ENCODE measurements at regions not wholly inside any gene's neighbourhood (a gene's known extent, or its start where the extent isn't known, plus 50 kb on each side); places are given as distances from the start of the nearest gene placed in this dataset.
"Not testable (repeated sequence)": the region's sequence is repeated elsewhere in the genome, so short reads cannot be mapped to it uniquely, and the experiment has no call there.

GRCh38 chr6:4414078-4414477 is 278.7 kb upstream of the ECI2 start:
- DNase-seq (ENCODE audit: low spot score in 2 of 2); H3K9me3 Mint-ChIP-seq; ATAC-seq; H3K27ac Mint-ChIP-seq; H3K4me3 Mint-ChIP-seq; H3K36me3 Mint-ChIP-seq; H3K4me1 Mint-ChIP-seq: not testable (repeated sequence)

GRCh38 chr6:4413073-4413472 is 277.7 kb upstream of the ECI2 start:
- no peaks in the 10 kb centered on the region for H3K4me1 Mint-ChIP-seq

GRCh38 chr6:4412488-4412887 is 277.1 kb upstream of the ECI2 start:
- Mint-ChIP-seq H3K9me3 (peaks cover 9% of the 10 kb centered on the region), H3K4me1 (no peaks in the 10 kb centered on the region), H3K4me3 (no peak overlapping the region), H3K27ac (no peak overlapping the region), H3K36me3 (no peaks in the 10 kb centered on the region)
- DNase-seq (ENCODE audit: low spot score in 2 of 2), result no peak
- no peak for ATAC-seq

More at GRCh38 chr6:4413073-4413472, 277.7 kb upstream of the ECI2 start:
- H3K4me3 Mint-ChIP-seq, result no peak overlapping the region
- no peaks in the 10 kb centered on the region for H3K36me3 Mint-ChIP-seq
- H3K27ac Mint-ChIP-seq, result no peak overlapping the region
- DNase-seq (ENCODE audit: low spot score in 2 of 2), result no peak
- peaks cover 6% of the 10 kb centered on the region for H3K9me3 Mint-ChIP-seq
- ATAC-seq, result no peak

- DNase-seq (ENCODE audit: low spot score in 2 of 2), result no peak
- H3K4me3 Mint-ChIP-seq, result no peak overlapping the region
- no peak overlapping the region for H3K27ac Mint-ChIP-seq
- ATAC-seq, result no peak
- peaks cover 9% of the 10 kb centered on the region for H3K9me3 Mint-ChIP-seq
- H3K4me1 Mint-ChIP-seq, result no peaks in the 10 kb centered on the region
- H3K36me3 Mint-ChIP-seq, result no peaks in the 10 kb centered on the region
These were observed 276.7 kb upstream of the ECI2 start for GRCh38 chr6:4412077-4412476.

GRCh38 chr6:4407710-4408109 is 272.3 kb upstream of the ECI2 start:
- H3K4me3 Mint-ChIP-seq; H3K27ac Mint-ChIP-seq; DNase-seq (ENCODE audit: low spot score in 2 of 2); H3K9me3 Mint-ChIP-seq; H3K36me3 Mint-ChIP-seq; H3K4me1 Mint-ChIP-seq; ATAC-seq: not testable (repeated sequence)

GRCh38 chr6:4405621-4406212 is 270.3 kb upstream of the ECI2 start:
- ATAC-seq, result no peak
- H3K4me3 Mint-ChIP-seq, result no peak overlapping the region
- no peak overlapping the region for H3K27ac Mint-ChIP-seq
- H3K4me1 Mint-ChIP-seq, result no peaks in the 10 kb centered on the region
- peaks cover 9% of the 10 kb centered on the region for H3K9me3 Mint-ChIP-seq
- DNase-seq (ENCODE audit: low spot score in 2 of 2), result no peak
- H3K36me3 Mint-ChIP-seq, result no peaks in the 10 kb centered on the region

GRCh38 chr6:4404415-4404814 is 269.0 kb upstream of the ECI2 start:
- Mint-ChIP-seq H3K27ac (no peak overlapping the region), H3K36me3 (no peaks in the 10 kb centered on the region), H3K4me3 (no peak overlapping the region), H3K9me3 (peaks cover 9% of the 10 kb centered on the region), H3K4me1 (no peaks in the 10 kb centered on the region)
- ATAC-seq (no peak), DNase-seq (ENCODE audit: low spot score in 2 of 2) (no peak)

- no peaks in the 10 kb centered on the region for H3K36me3 Mint-ChIP-seq
- no peak overlapping the region for H3K27ac Mint-ChIP-seq
- no peaks in the 10 kb centered on the region for H3K4me1 Mint-ChIP-seq
- DNase-seq (ENCODE audit: low spot score in 2 of 2) (no peak), ATAC-seq (no peak)
- H3K4me3 Mint-ChIP-seq, result no peak overlapping the region
- peaks cover 9% of the 10 kb centered on the region for H3K9me3 Mint-ChIP-seq
These were observed 268.5 kb upstream of the ECI2 start for GRCh38 chr6:4403828-4404227.

- no peak for ATAC-seq
- peaks cover 4% of the 10 kb centered on the region for H3K9me3 Mint-ChIP-seq
These were observed 267.8 kb upstream of the ECI2 start for GRCh38 chr6:4403023-4403752.

GRCh38 chr6:4402477-4402976 is 267.2 kb upstream of the ECI2 start:
- ATAC-seq, result no peak
- H3K4me3 Mint-ChIP-seq, result no peak overlapping the region
- H3K4me1 Mint-ChIP-seq, result no peaks in the 10 kb centered on the region
- no peaks in the 10 kb centered on the region for H3K9me3 Mint-ChIP-seq
- no peaks in the 10 kb centered on the region for H3K36me3 Mint-ChIP-seq
- no peak for DNase-seq (ENCODE audit: low spot score in 2 of 2)
- H3K27ac Mint-ChIP-seq, result no peak overlapping the region

More at GRCh38 chr6:4403023-4403752, 267.8 kb upstream of the ECI2 start:
- Mint-ChIP-seq H3K4me3 (no peak overlapping the region), H3K36me3 (no peaks in the 10 kb centered on the region), H3K4me1 (no peaks in the 10 kb centered on the region), H3K27ac (no peak overlapping the region)
- no peak for DNase-seq (ENCODE audit: low spot score in 2 of 2)

GRCh38 chr6:4401408-4402368 is 266.3 kb upstream of the ECI2 start:
- DNase-seq (ENCODE audit: low spot score in 2 of 2) (no peak), ATAC-seq (no peak)
- H3K4me1 Mint-ChIP-seq, result no peaks in the 10 kb centered on the region
- H3K9me3 Mint-ChIP-seq, result no peaks in the 10 kb centered on the region
- no peaks in the 10 kb centered on the region for H3K36me3 Mint-ChIP-seq
- H3K27ac Mint-ChIP-seq, result no peak overlapping the region
- H3K4me3 Mint-ChIP-seq, result no peak overlapping the region

GRCh38 chr6:4399656-4400055 is 264.3 kb upstream of the ECI2 start:
- no peaks in the 10 kb centered on the region for H3K9me3 Mint-ChIP-seq
- H3K36me3 Mint-ChIP-seq, result no peaks in the 10 kb centered on the region
- peak; percentile 36 for ATAC-seq
- no peak overlapping the region for H3K4me3 Mint-ChIP-seq
- DNase-seq (ENCODE audit: low spot score in 2 of 2), result no peak
- no peak overlapping the region for H3K27ac Mint-ChIP-seq
- no peaks in the 10 kb centered on the region for H3K4me1 Mint-ChIP-seq

- DNase-seq (ENCODE audit: low spot score in 2 of 2) (no peak), ATAC-seq (no peak)
- Mint-ChIP-seq H3K9me3 (no peaks in the 10 kb centered on the region), H3K27ac (no peak overlapping the region), H3K4me3 (no peak overlapping the region), H3K36me3 (no peaks in the 10 kb centered on the region), H3K4me1 (no peaks in the 10 kb centered on the region)
These were observed 263.4 kb upstream of the ECI2 start for GRCh38 chr6:4398791-4399190.

- ATAC-seq (peak; percentile 35), DNase-seq (ENCODE audit: low spot score in 2 of 2) (no peak)
- Mint-ChIP-seq H3K4me1 (no peaks in the 10 kb centered on the region), H3K4me3 (no peak overlapping the region), H3K9me3 (no peaks in the 10 kb centered on the region), H3K36me3 (no peaks in the 10 kb centered on the region), H3K27ac (no peak overlapping the region)
These were observed 261.9 kb upstream of the ECI2 start for GRCh38 chr6:4397307-4397706.

- Mint-ChIP-seq H3K4me3 (no peak overlapping the region), H3K9me3 (no peaks in the 10 kb centered on the region), H3K4me1 (no peaks in the 10 kb centered on the region), H3K27ac (no peak overlapping the region), H3K36me3 (no peaks in the 10 kb centered on the region)
- ATAC-seq (no peak), DNase-seq (ENCODE audit: low spot score in 2 of 2) (no peak)
These were observed 260.7 kb upstream of the ECI2 start for GRCh38 chr6:4396044-4396443.
